OCI-M1 (cell line): ENCODE measurements at regions not wholly inside any gene's neighbourhood (a gene's known extent, or its start where the extent isn't known, plus 50 kb on each side); places are given as distances from the start of the nearest gene placed in this dataset.

ENCODE experiments used
- DNase-seq: peaks from one replicate; lab custom pipeline; 2025; lab: John Stamatoyannopoulos, UW

DNA sequence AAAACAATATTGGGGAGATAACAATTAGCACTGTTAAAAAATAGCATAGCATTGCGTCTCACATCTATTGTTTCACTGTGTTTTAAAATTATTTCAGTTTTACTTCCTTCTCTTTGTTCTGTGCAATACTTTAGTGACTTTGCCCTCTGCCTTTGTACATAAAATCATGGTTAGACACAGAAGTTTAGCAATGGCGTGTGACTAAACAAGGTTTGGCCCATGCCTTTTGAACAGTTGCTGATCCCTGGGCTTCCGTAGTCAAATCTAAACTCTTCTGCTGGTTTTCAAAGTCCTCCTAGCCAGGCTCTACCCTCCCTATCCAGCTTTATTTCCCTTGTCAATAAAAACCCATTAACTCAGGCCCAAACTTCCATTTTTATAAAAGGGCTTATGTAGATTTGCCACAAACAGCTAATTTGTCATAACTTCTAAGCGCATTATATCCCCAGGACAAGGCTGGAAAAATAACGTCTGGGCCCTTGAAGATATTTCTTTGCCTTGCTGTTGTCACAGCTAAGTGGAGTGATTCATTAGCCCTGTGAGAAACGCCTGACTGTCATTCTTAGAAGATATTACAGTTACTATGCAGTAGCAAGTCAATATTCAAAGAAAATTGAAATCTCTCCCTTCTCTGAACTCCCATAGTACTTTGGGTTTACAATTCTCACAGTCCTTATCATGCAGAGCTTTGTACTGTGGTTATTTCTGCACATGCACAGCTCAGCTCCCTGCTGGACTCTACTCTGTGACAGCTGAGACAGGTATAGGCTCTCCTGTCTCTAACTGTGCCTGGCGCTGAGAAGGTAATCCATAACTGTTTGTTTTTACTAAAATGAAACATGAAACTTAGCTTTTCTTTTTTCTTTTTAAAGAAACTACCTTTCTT, 123.4 kb upstream of the SLC24A5 start:
- peak; percentile 2 for DNase-seq

DNA sequence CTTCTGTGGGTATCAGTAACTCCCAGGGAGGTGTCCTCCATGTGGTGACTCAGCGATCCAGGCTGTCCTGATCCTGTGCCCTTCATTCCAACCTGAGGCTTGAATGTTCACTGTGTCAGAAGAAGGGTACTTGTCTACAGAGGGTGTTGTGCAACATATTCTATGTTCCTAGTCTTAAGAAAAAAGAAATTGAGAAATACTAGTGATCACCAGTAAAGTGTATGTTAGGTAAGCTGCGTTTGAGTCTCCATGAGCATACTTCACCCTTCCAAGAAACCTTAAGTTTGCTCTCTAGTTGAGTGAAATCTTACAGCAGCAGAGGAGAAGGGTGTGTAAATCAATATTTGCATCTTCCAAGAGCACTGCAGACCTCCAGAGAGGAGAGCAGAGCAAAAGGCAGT, 122.2 kb upstream of the SLC24A5 start:
- no peak for DNase-seq

DNA sequence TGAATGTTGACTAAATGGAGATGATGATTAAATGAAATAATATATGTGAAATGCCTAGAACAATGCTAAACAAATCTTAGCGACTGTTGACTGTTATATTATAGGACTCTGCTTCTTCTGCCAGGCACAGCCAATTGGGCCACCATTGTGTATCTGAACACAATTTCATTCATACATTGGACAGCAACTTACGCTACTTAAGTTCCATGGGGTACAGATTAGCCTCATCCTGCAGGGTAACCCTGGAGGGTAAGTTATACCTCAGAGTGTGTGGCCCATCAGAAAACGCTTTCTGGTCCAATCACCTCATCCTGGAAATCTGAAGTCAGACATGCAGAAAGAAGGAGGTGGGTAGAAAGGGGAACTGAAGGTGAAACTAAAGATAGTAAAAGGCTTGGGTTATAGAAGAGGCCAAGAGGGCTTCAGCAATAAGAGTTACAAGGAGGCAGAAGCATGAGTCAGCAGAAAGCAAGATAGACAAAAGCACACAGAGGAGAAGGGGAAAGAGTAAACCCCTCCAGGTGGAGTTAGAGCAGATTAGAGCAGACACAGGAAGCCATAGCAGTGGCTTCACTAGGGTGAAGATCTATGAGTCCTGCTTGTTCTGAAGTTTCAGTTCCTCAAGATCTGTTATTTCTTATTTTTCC, 119.3 kb upstream of the SLC24A5 start:
- peak; percentile 81 for DNase-seq

DNA sequence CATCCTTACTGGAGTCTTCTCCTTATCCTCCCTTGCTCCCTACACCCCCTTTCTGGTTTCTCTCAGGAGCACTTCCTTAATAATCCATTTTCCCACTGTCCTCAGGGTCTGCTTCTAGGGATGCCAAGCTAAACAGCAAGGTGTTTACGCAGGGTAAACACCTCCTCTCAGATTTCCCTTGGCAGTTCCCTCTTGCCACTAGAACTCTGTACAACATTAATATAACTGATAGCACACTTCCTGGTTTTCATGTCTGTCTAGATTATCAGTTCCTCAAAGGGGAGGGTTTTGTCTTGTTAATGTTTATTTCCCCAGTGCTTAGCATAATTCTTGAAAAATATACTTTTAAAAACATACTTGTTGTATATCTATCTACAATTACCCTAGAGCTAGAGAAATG, 118.0 kb upstream of the SLC24A5 start:
- DNase-seq, result peak; percentile 6

DNA sequence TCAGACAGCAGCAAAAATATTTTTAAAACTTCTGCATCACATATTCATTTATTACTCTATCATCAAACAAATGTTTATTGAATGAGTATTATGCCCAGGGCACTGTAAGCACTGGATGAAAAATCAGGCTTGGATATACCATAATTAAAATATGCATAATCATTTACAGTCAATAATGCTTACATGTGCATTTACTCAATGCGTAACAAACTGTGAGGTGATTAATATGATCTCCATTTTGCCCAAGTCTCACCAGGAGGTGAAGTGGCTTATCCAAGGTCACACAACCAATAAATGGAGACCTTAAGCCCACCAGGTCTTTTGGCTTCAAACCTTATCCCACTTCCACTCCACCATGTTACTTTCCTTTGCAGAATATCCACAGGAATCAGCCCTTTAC, 117.3 kb upstream of the SLC24A5 start:
- DNase-seq, result no peak

DNA sequence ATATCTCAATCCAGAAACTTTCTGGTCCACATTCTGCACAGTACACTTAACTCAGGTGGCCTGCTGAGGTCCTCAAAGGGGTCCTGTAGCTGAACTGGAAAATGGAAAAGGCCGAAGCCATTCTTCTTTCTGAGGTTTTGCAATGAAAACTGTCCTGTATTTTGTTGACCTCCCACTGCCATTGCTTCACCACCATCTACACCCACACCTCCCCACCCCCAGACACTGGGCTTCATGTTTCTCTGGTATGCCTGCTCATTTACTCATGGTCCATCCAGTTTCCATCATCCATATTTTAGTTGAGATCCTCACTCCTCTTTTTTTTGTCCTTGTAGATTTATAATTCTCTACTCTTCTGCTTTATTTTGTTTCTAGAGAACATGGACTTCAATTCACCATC, 115.7 kb upstream of the SLC24A5 start:
- DNase-seq, result no peak

DNA sequence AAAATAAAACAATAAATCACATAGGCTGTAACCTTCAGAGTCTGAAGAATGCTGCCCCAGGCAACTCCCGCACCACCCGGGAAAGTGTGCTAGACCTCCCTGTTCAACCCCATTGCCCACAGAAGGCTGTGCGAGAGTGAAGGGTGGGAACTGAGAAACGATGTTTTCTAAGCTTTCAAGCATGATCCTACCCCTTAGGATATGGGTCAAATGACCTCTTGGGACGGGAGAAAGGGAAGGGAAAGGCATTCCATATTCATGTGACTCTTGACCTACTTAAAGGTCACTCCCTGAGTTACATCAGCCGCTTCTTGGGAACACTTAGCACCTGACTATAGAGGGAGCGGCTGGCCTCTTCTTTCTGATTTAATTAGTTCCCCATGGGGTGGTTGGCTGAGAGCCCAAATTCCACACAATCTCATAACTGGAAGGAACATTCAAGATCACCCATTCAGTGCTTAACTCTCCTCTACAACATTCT, 114.7 kb upstream of the SLC24A5 start:
- no peak for DNase-seq

DNA sequence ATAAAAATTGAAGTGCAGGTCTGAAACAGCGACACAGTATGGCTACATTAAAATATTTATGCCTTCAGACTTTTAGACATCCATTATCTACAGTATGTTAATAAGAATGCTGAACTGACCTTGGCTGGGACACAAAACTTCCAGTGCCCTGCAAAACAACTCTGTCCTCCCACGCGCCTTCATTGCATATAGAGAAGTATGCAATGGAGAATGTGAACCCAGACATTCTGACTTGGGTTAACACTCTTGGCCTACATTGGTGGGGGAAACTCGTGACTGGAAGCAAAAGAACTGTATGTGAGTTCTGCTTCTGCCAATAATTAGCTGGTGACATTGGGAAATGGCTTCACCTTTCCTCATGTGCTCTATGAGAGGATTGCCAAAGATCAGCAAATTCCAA, 110.5 kb upstream of the SLC24A5 start:
- DNase-seq, result no peak

DNA sequence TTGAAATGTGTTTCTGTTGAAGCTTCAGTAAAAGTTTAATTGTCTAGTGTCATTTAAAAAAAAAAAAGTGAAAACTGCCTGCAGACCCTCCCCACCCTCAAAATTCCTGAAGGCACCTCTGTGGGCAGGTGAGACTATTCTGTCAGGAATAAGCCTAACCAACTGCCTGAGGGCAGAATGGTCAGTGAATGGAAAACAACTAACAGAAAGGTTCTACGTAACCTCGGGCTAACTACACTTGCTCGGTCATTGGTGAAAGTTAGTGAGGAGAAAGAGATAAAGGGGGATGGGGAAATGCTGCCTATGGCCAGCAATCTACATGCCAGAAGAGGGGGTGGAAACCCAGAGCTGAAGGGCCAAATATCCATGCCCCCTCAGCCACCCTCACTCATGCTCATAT, 108.6 kb upstream of the SLC24A5 start:
- no peak for DNase-seq

DNA sequence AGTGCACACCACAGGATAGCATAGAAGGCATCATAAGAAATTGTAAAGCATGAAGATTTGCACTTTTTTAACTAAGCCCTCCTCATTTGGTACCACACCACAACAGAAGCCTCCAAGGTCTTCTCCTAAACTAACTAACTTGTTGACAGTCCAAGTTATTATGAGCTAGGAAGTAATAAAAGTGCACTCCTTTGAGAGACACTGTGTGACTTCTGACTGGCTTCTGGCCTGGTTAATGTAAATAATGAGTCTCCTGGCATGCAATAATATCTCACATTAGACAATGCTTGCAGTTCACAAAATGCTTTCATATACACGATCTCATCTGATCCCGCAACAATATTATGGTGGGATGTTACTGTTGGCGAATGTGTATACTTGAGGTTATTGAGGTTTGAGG, 103.9 kb upstream of the SLC24A5 start:
- no peak for DNase-seq

DNA sequence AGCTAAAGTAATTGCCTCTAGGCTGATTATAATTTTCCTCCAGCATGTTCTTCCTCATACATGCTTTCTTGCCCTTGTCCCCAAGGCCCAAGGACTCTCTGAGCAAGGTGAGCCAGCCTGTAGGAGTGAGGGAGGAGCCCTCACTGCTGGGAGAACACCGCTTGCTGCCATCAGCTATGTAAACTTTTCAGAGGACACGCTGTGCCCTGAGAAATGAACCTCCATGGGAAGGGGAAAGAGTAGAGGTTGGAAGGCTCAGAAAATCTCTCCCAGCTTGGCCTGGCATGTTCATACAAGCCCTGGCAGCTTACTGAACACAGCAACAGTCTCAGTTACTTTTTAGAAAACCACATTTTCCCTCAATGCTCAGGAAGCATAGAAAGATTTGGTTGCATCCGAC, 103.0 kb upstream of the SLC24A5 start:
- DNase-seq, result no peak

DNA sequence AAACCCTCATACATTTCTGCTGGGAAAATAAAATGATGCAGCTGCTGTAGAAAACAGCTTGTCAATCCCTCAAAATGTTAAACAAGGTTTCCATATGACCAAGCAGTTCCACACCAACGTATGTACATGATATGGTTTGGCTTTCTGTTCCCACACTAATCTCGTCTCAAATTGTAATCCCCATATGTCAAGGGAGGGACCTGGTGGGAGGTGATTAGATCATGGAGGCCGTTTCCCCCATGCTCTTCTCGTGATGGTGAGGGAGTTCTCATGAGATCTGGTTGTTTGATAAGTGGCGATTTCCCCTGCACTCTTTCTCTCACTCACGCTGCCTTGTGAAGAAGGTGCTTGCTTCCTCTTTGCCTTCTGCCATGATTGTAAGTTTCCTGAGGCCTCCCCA, 100.6 kb upstream of the SLC24A5 start:
- DNase-seq, result peak; percentile 80

DNA sequence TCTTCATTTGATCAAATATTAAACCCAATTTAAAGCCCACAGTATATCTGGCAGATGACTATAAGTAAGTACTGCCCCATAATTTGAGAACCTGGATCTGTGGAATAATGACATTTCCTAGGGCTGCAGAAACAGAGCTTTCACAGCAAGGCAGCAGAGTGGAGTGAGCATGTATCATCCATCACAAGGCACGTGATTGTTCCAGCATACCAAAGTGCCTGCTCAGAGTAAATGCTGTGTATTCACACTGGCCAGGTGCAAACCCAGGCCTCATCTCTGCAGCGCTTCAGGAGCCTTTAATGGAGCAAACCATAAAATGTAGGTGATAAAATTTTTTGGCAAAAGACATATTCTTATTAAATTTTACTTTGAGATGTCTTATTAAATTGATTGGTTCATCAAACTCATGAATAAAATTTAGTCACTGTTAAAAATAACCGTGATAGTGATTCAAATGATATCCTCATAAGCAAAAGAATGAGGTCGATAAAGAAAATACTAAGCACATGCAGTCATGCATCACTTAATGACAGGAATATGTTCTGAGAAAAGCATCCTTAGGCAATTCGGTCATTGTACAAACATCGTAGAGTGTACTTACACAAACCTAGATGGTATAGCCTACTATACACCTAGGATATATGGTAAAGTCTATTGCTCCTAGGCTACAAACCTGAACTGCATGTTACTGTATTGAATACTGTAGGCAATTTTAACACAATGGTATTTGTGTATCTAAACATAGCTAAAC, 99.3 kb upstream of the SLC24A5 start:
- DNase-seq, result no peak

DNA sequence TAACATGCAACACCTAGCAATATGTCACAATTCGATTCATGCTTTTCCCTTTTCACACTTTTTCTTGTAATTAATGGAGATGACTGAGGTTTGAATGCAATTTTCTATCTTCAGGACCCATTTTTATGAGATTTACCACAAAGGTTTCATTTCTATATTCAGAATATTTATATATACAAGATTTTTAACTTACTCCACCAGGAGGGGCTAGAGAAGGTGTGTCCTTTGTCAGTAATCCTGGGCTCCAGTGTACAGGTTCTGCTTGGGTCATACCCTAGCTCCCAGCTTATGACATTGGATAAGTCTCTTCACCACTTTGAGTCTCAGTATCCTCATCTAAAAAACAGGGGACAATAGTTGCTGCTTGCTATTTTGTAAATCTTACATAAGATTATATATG, 95.7 kb upstream of the SLC24A5 start:
- DNase-seq, result no peak

DNA sequence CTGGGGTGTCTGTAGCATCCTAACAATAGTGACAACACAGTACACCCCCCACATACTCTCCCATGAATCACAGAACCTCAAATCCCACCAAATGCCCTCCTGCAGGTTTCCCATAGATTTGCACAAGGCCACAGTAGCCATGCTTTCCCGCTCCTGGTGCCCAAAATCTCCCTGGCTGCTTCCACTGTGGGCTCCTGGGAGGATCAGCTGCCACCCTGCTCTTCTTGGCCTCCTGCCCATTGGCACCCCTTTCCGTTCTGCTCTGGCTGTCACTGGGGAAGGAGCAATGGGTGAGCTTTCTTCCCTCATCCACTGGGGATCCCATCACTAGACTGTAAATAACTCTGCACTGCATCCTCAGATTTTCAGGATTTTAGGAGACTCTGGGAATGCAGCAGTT, 92.1 kb upstream of the SLC24A5 start:
- DNase-seq, result no peak

DNA sequence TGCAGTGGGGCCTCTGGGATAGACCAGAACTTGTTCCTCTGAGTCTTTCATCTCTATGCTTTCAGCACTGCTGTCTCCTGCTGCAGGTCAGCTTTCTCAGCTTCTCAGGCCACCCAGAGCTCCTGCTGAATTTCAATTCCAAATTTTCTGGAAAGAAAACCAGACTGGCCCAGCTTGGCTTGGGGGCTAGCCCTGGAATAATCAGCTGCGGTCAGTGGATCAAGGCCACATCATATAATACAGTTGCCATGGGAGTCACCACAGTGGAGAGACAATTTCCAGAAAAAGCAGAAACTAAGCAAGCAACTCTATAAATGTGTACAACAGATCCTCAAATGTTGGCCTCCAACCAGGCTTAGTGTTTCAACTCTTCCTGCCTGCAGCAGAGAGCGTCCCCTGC, 91.1 kb upstream of the SLC24A5 start:
- DNase-seq, result no peak

DNA sequence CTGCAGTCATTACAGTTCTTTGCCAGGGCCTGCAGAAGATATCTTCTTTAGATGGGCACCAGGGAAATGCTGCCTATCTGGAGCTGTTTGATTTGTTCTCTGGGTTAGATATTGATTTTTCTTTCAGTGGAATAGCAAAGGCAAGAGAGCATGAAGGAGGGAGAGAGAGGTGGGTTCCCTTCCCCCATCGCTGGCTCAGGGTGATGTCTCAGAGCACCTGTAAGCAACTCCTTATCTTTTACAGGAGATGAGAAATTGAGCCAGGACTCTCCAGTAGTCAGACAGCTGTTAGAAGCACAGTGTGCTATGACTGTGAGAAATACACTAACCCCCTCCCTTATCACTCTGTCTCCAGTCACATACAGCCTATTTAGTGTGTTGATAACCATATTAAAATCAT, 89.3 kb upstream of the SLC24A5 start:
- DNase-seq, result no peak

DNA sequence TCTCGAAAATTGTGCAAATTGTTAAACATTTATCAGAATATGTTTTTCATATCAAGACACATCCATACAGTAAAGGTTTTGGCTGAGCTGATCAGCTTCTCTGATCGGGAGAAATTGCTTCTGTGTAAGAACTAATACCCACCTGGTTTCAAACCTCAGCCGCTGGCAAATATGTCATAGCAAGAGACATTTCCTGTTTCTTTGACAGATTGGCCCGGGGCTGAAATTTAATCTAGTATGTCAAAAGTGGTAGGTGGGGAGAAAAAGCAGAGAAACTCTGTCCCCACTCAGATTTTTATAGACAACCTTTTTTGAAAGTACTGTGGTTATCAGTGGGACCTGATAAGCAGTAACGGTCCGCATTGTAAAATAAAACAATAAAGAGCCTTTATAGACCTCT, 88.8 kb upstream of the SLC24A5 start:
- no peak for DNase-seq

DNA sequence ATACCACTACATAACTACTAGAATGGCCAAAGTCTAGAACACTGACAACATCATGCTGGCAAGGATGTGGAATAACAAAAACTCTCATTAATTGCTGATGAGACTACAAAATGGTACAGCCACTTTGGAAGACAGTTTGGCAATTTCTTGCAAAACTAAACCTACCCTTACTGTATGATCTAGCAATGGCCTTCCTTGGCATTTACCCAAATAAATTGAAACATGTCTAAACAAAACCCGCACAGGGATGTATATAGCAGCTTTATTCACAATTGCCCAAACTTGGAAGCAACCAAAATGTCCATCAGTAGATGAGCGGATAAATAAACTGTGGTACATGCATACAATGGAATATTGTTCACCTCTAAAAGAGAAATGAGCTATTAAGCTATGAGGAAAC, 87.9 kb upstream of the SLC24A5 start:
- no peak for DNase-seq

DNA sequence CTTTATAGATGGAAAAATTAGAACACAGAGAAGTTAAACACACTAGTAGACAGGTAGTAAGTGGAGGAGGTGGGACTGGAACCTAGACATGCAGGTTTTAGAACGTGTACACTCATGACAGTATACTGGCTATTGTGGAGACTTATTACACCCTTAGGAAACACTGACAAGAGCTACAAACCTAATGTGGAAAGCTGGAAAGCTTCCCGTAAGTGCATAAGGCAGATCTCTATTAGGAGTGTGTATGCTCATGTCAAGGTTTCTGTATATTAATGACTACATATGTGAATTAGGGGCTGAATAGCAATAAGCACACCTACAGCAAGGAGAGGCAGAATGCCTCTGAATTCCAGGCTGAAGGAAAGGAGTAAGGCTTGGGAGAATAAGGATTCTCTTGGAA, 82.6 kb upstream of the SLC24A5 start:
- no peak for DNase-seq

DNA sequence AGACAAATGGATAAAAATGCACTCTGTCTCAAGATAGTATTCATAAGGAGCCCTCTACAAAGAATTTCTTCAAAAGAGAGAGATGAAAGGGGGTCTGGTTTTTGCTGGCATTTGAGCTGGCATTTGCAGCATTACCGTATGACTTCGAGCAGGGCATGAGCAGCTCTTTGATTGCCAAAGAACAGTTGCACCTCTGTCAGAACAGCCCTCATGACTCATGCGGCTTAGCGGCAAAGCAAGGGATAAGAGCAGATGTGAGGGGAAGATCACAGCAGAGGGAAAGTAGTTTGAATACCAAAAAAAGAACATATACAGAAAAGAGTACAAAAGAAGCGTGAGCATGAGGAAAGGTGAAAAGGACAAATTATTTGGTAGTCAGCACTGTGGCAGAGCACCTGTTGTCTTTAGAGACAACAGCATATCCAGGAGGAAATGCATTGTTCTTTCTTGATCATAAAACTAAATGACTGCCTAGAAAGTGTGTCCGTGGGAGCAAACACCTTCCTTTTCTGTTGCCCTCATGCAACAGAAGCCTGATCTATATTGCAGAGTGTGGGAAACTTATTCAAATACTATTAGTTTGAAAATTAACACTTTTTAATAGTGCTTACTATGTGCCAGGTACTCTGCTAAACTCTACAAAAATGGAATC, 80.5 kb upstream of the SLC24A5 start:
- DNase-seq, result peak; percentile 8

DNA sequence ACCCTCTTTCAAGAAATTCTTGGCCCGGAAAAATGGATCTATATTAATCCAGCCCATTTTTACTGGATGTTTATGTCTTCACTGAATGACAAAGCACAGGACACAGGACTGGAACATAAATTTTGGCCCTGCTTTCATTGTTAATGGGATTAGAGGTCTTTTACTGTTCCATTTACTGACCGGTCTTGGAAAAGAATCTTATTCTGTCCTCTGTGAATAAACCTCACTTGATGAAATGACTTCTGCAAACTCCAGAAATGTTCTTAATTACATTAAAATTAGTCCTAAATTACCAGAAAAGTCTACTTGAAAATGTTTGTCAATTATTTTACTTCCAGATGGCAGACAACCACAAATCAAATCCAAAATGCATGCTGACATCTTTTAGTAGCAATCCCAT, 79.3 kb upstream of the SLC24A5 start:
- DNase-seq, result no peak
